ENCODE measurements at regions not wholly inside any gene's neighbourhood (a gene's known extent, or its start where the extent isn't known, plus 50 kb on each side); places are given as distances from the start of the nearest gene placed in this dataset.
A peak's percentile ranks its signal among the peaks of the same experiment; 100 is the strongest.

GRCh38 chr14:42143114-42143513 lies 536.4 kb downstream of the LRFN5 start:
- ChIA-PET CTCF (no interaction called here), POLR2A (ENCODE audit: unreplicated experiment) (no interaction called here)
- Histone ChIP-seq H3K14ac (replicated peaks; ENCODE audit: low read depth, low read length) (no peak overlapping the region), H2BK120ac (ENCODE audit: low read depth, low read length) (no peak overlapping the region), H3K4me3 (ENCODE audit: insufficient read depth, low read depth, low read length) (no peak overlapping the region), H3K4me2 (ENCODE audit: low read depth, low read length) (no peak overlapping the region), H3K9me1 (ENCODE audit: insufficient read depth, low read length) (no peaks in the 10 kb centered on the region; the same call in 1 of the 2 replicates), H4K5ac (ENCODE audit: low read depth, low read length) (no peak overlapping the region), H2AK9ac (replicated peaks; ENCODE audit: low read depth, low read length, poor library complexity) (no peak overlapping the region), H3K27ac (ENCODE audit: insufficient read depth, low read length) (no peak overlapping the region), H3K4ac (ENCODE audit: low read depth, low read length) (no peak overlapping the region), H3K56ac (ENCODE audit: extremely low read depth, insufficient read depth, low read length) (no peak overlapping the region), H3K27me3 (ENCODE audit: control insufficient read depth, insufficient read depth, low read length) (no peaks in the 10 kb centered on the region), H3K36me3 (ENCODE audit: control insufficient read depth, insufficient read depth, low read length) (no peaks in the 10 kb centered on the region), H2BK20ac (ENCODE audit: low read depth, low read length) (no peak overlapping the region), H2BK15ac (ENCODE audit: low read depth, low read length) (no peak overlapping the region), H3K23ac (ENCODE audit: low read depth, low read length) (no peak overlapping the region), H4K8ac (ENCODE audit: low read depth in 2 of 2, low read length in 2 of 2) (no peak overlapping the region), H2AK5ac (ENCODE audit: low read depth, low read length) (peak overlapping the region; percentile 80; the same call in 1 of the 2 replicates), H4K91ac (ENCODE audit: insufficient read depth, low read depth, low read length) (no peak overlapping the region), H3K4me1 (ENCODE audit: control insufficient read depth, insufficient read depth, low read length) (no peaks in the 10 kb centered on the region; the same call in none of the 2 replicates), H2BK5ac (ENCODE audit: low read depth, low read length, poor library complexity, severe bottlenecking) (no peak overlapping the region), H3K79me1 (ENCODE audit: low read depth in 1 of 2, low read length in 2 of 2) (no peaks in the 10 kb centered on the region), H4K20me1 (ENCODE audit: insufficient read depth, low read length) (no peaks in the 10 kb centered on the region), H2AFZ (replicated peaks; ENCODE audit: low read length, poor library complexity) (no peak overlapping the region), H3K9me3 (ENCODE audit: control insufficient read depth, insufficient read depth, low read length) (no peaks in the 10 kb centered on the region), H3K9ac (ENCODE audit: low read depth, low read length) (no peak overlapping the region), H3K18ac (ENCODE audit: low read depth, low read length) (no peak overlapping the region)
- DNase-seq (no peak), ATAC-seq (ENCODE audit: low read depth) (no peak)
- peak; percentile 68 for TF ChIP-seq MAFK (IDR thresholded peaks at IDR 0.05; ENCODE audit: low read depth, low read length)
- no peak for TF ChIP-seq RFX5 (IDR thresholded peaks at IDR 0.05; ENCODE audit: low read depth, low read length)
- intact Hi-C loops (cut with micrococcal nuclease) (no loop called here), in situ Hi-C loops (cut with MboI; ENCODE audit: low sequenced_read_pairs) (no loop called here), dilution Hi-C loops (cut with HindIII; ENCODE audit: low sequenced_read_pairs, unreplicated experiment) (no loop called here)
- no CpG with 5 or more reads among the region's 2 CpGs for WGBS, 2 experiments (ENCODE audit: extremely low coverage in 2 of 2, insufficient read length in 1 of 2)
- BruUV-seq (replicated peaks) = no TSS peak
